GM21390 (cell line): ENCODE measurements at regions not wholly inside any gene's neighbourhood (a gene's known extent, or its start where the extent isn't known, plus 50 kb on each side); places are given as distances from the start of the nearest gene placed in this dataset.
"Not testable (repeated sequence)": the region's sequence is repeated elsewhere in the genome, so short reads cannot be mapped to it uniquely, and the experiment has no call there.

Experiments used
- ATAC-seq: cut with Tn5 transposase; IDR thresholded peaks from one replicate; pipeline ENCODE4 v1.9.1; 2021; ENCODE audit not compliant: unreplicated experiment

GRCh38 chr10:133689897-133690296 is 63.3 kb upstream of the FRG2B start:
- not testable (repeated sequence) for ATAC-seq

GRCh38 chr10:133688441-133688912 is 61.9 kb upstream of the FRG2B start:
- peak; percentile 26 for ATAC-seq

GRCh38 chr10:133687689-133688440 is 61.3 kb upstream of the FRG2B start:
- peak; percentile 53 for ATAC-seq

- not testable (repeated sequence) for ATAC-seq
Measured at GRCh38 chr10:133686992-133687391, 60.4 kb upstream of the FRG2B start.
